SK-N-SH (cell line): ENCODE measurements at regions not wholly inside any gene's neighbourhood (a gene's known extent, or its start where the extent isn't known, plus 50 kb on each side); places are given as distances from the start of the nearest gene placed in this dataset.

Experiments
- CTCF ChIA-PET: fragments of 300-600, 350-600 bp; formaldehyde crosslinking; extraction: SDS; loops from one replicate; lab custom pipeline; 2021; lab: Yijun Ruan, JAX
- POLR2A ChIA-PET: fragments of 350-600 bp; sonication (Branson Sonifier 250); formaldehyde crosslinking; extraction: SDS; loops from one replicate; lab custom pipeline; 2020; ENCODE audit warnings: antibody characterized with exemption, inconsistent platforms; lab: Yijun Ruan, JAX
- DNase-seq: peaks from one replicate; pipeline ENCODE4 v3.0.0; 2012
- H2AFZ ChIP-seq: fragments of 200-600 bp; sonication (generic); 2 replicates; pipeline ENCODE4 v1.8.1; 2016; ENCODE audit warnings: antibody characterized with exemption, mild to moderate bottlenecking, low read depth
- H3F3A ChIP-seq: fragments of 200-600 bp; sonication (generic); replicated peaks from 2 replicates; pipeline ENCODE3; 2016; ENCODE audit warnings: antibody characterized with exemption, mild to moderate bottlenecking; ENCODE audit not compliant: insufficient read depth
- H3K27ac ChIP-seq, 2 experiments: fragments of 200-500 bp in 1 of 2; fragments of 200-600 bp in 1 of 2; sonication (Bioruptor generic) in 1 of 2; sonication (generic), shearing (Covaris generic) in 1 of 2; 2 replicates each; pipeline versions ENCODE4 v1.5.1 to v1.6.1; 2014 to 2016; ENCODE audit warnings: low read depth in 2 of 2, inconsistent platforms in 1 of 2, low read length in 1 of 2, mild to moderate bottlenecking in 1 of 2, mixed read lengths in 1 of 2
- H3K27me3 ChIP-seq: fragments of 200-600 bp; sonication (generic), shearing (Covaris generic); 2 replicates; pipeline ENCODE4 v1.6.1; 2016; ENCODE audit warnings: mixed run types; ENCODE audit not compliant: insufficient read depth
- H3K36me3 ChIP-seq, 2 experiments: fragments of 200-500 bp in 1 of 2; fragments of 200-600 bp in 1 of 2; sonication (Bioruptor generic) in 1 of 2; sonication (generic) in 1 of 2; replicated peaks in 1 of 2; 2 replicates each; pipeline versions ENCODE3 to v1.5.1; 2014 to 2016; ENCODE audit warnings: low read length in 1 of 2, mild to moderate bottlenecking in 1 of 2; ENCODE audit not compliant: insufficient read depth in 2 of 2, control insufficient read depth in 1 of 2
- H3K4me1 ChIP-seq, 2 experiments: fragments of 200-500 bp in 1 of 2; fragments of 200-600 bp in 1 of 2; sonication (Bioruptor generic) in 1 of 2; sonication (generic), shearing (Covaris generic) in 1 of 2; 2 replicates each; pipeline versions ENCODE4 v1.5.1 to v1.6.1; 2014 to 2016; ENCODE audit warnings: low read depth in 1 of 2, low read length in 1 of 2, mixed run types in 1 of 2; ENCODE audit not compliant: insufficient read depth in 2 of 2, control insufficient read depth in 1 of 2
- H3K4me2 ChIP-seq: fragments of 200-600 bp; sonication (generic), shearing (Covaris generic); 2 replicates; pipeline ENCODE4 v1.6.1; 2017; ENCODE audit warnings: mixed run types
- H3K4me3 ChIP-seq, 2 experiments: fragments of 200-500 bp in 1 of 2; fragments of 200-600 bp in 1 of 2; sonication (Bioruptor generic) in 1 of 2; sonication (generic), shearing (Covaris generic) in 1 of 2; 2 replicates each; pipeline versions ENCODE4 v1.5.1 to v1.8.1; 2014 to 2016; ENCODE audit warnings: low read depth in 2 of 2, inconsistent platforms in 1 of 2, low read length in 1 of 2, mild to moderate bottlenecking in 1 of 2, mixed read lengths in 1 of 2, moderate library complexity in 1 of 2
- H3K79me2 ChIP-seq: fragments of 200-600 bp; sonication (generic); 2 replicates; pipeline ENCODE4 v1.8.1; 2017; ENCODE audit warnings: mild to moderate bottlenecking; ENCODE audit not compliant: insufficient read depth
- H3K9ac ChIP-seq: fragments of 200-600 bp; sonication (generic); 2 replicates; pipeline ENCODE4 v1.6.1; 2017; ENCODE audit warnings: mixed run types
- H3K9me2 ChIP-seq: fragments of 200-600 bp; sonication (generic); 2 replicates; pipeline ENCODE4 v1.6.1; 2017; ENCODE audit warnings: mixed run types
- H3K9me3 ChIP-seq: fragments of 200-600 bp; sonication (generic); 2 replicates; pipeline ENCODE4 v1.6.1; 2017; ENCODE audit warnings: mixed run types, mild to moderate bottlenecking, moderate library complexity
- H4K20me1 ChIP-seq: fragments of 200-600 bp; sonication (generic); 2 replicates; pipeline ENCODE4 v1.6.1; 2017; ENCODE audit warnings: mild to moderate bottlenecking, mixed run types; ENCODE audit not compliant: insufficient read depth
- CHD2 ChIP-seq: fragments of 150-350 bp; IDR thresholded peaks from 2 replicates; pipeline ENCODE4 v1.6.1; 2018; ENCODE audit warnings: low read length; ENCODE audit not compliant: partially characterized antibody
- ELF1 ChIP-seq: IDR thresholded peaks from 2 replicates; pipeline ENCODE4 v1.4.0; 2012
- EZH2phosphoT487 ChIP-seq: fragments of 200-600 bp; sonication (generic); IDR thresholded peaks from 2 replicates; pipeline ENCODE4 v1.6.1; 2017; ENCODE audit warnings: low read depth, mixed run types, mild to moderate bottlenecking, antibody characterized with exemption, moderate library complexity, borderline replicate concordance
- FOSL2 ChIP-seq: IDR thresholded peaks from 2 replicates; pipeline ENCODE4 v1.4.0; 2012; ENCODE audit warnings: low read depth, mild to moderate bottlenecking, moderate library complexity, borderline replicate concordance
- GABPA ChIP-seq: IDR thresholded peaks from 2 replicates; pipeline ENCODE4 v1.4.0; 2012; ENCODE audit warnings: low read depth, mild to moderate bottlenecking
- JUND ChIP-seq: IDR thresholded peaks from 2 replicates; pipeline ENCODE4 v1.4.0; 2012
- MEF2A ChIP-seq: IDR thresholded peaks from 2 replicates; pipeline ENCODE4 v1.4.0; 2012; ENCODE audit warnings: low read depth, borderline replicate concordance
- MXI1 ChIP-seq: IDR thresholded peaks from 2 replicates; pipeline ENCODE4 v1.6.1; 2012; ENCODE audit warnings: mild to moderate bottlenecking, low read depth, low read length, improper control_type of control experiment
- RAD21 ChIP-seq: IDR thresholded peaks from 2 replicates; pipeline ENCODE4 v1.6.1; 2012; ENCODE audit warnings: mild to moderate bottlenecking, low read length
- SIN3A ChIP-seq: IDR thresholded peaks from 2 replicates; pipeline ENCODE4 v1.6.1; 2012; ENCODE audit warnings: low read depth, mild to moderate bottlenecking, low read length, moderate library complexity, borderline replicate concordance
- TCF12 ChIP-seq: IDR thresholded peaks from 2 replicates; pipeline ENCODE4 v1.4.0; 2012
- YY1 ChIP-seq: IDR thresholded peaks from 2 replicates; pipeline ENCODE4 v1.4.0; 2012; ENCODE audit warnings: low read depth, mild to moderate bottlenecking
- WGBS: methylation state at CpG from one replicate; pipeline ENCODE4 v1.1.6; 2017; ENCODE audit warnings: low lambda C conversion rate; 5-methylcytosine and 5-hydroxymethylcytosine counted together
- TF ChIP-seq, protein P1 (sequence below): IDR thresholded peaks from 2 replicates; pipeline ENCODE4 v1.6.1; 2012; ENCODE audit warnings: mild to moderate bottlenecking, low read depth, low read length, moderate library complexity
- TF ChIP-seq, protein P2 (sequence below): IDR thresholded peaks from 2 replicates; pipeline ENCODE4; 2012
- TF ChIP-seq, protein P3 (sequence below): fragments of 150-350 bp; IDR thresholded peaks from 2 replicates; pipeline ENCODE4 v1.6.1; 2016; ENCODE audit warnings: mild to moderate bottlenecking, low read depth, low read length
- TF ChIP-seq, protein P4 (sequence below): IDR thresholded peaks from 2 replicates; pipeline ENCODE4 v1.4.0; 2012; ENCODE audit warnings: low read depth
- TF ChIP-seq, protein P5 (sequence below): fragments of 150-350 bp; IDR thresholded peaks from 2 replicates; pipeline ENCODE4 v1.6.1; 2017; ENCODE audit warnings: antibody characterized with exemption, low read length, low read depth, borderline replicate concordance

DNA sequence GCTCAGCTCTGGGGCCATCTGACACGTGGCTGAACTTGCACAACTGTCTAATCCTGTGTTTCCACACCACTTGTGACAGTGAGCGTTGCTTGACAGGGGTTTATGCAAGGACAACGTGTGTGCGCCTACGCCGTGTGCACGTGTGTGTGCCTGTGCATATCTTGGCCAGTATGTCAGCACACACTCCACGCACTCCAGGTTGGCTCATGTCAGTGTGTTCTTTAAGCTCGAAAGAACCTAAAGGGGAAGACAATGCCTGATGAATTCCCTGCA lies 85.6 kb upstream of the SALL3 start:
- H3F3A ChIP-seq, result no peaks in the 10 kb centered on the region
- no peak overlapping the region for H2AFZ ChIP-seq

More for the DNA sequence above, 85.6 kb upstream of the SALL3 start:
- Histone ChIP-seq H3K27ac (no peak overlapping the region), H4K20me1 (no peaks in the 10 kb centered on the region), H3K9me2 (no peaks in the 10 kb centered on the region), H3K79me2 (no peaks in the 10 kb centered on the region), H3K27me3 (peaks cover 16% of the 10 kb centered on the region; the same call in 1 of the 2 replicates), H3K9me3 (0 out of 2 replicates have a peak, but pooled peaks cover 6% of the 10 kb centered on the region), H3K4me2 (no peak overlapping the region), H3K4me1 (no peaks in the 10 kb centered on the region), H3K9ac (no peak overlapping the region), H3K4me3 (no peak overlapping the region), H3K36me3 (no peaks in the 10 kb centered on the region)
- 37% methylated on average over 8 of the region's 9 CpGs for WGBS
- POLR2A ChIA-PET, result no interaction called here
- DNase-seq, result no peak
- TF ChIP-seq YY1, result no peak
- no peak for TF ChIP-seq MEF2A
- TF ChIP-seq, protein P1, sequence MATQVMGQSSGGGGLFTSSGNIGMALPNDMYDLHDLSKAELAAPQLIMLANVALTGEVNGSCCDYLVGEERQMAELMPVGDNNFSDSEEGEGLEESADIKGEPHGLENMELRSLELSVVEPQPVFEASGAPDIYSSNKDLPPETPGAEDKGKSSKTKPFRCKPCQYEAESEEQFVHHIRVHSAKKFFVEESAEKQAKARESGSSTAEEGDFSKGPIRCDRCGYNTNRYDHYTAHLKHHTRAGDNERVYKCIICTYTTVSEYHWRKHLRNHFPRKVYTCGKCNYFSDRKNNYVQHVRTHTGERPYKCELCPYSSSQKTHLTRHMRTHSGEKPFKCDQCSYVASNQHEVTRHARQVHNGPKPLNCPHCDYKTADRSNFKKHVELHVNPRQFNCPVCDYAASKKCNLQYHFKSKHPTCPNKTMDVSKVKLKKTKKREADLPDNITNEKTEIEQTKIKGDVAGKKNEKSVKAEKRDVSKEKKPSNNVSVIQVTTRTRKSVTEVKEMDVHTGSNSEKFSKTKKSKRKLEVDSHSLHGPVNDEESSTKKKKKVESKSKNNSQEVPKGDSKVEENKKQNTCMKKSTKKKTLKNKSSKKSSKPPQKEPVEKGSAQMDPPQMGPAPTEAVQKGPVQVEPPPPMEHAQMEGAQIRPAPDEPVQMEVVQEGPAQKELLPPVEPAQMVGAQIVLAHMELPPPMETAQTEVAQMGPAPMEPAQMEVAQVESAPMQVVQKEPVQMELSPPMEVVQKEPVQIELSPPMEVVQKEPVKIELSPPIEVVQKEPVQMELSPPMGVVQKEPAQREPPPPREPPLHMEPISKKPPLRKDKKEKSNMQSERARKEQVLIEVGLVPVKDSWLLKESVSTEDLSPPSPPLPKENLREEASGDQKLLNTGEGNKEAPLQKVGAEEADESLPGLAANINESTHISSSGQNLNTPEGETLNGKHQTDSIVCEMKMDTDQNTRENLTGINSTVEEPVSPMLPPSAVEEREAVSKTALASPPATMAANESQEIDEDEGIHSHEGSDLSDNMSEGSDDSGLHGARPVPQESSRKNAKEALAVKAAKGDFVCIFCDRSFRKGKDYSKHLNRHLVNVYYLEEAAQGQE, result no peak
- TF ChIP-seq MXI1, result no peak
- no peak for TF ChIP-seq RAD21
- TF ChIP-seq JUND, result no peak
- TF ChIP-seq, protein P2, sequence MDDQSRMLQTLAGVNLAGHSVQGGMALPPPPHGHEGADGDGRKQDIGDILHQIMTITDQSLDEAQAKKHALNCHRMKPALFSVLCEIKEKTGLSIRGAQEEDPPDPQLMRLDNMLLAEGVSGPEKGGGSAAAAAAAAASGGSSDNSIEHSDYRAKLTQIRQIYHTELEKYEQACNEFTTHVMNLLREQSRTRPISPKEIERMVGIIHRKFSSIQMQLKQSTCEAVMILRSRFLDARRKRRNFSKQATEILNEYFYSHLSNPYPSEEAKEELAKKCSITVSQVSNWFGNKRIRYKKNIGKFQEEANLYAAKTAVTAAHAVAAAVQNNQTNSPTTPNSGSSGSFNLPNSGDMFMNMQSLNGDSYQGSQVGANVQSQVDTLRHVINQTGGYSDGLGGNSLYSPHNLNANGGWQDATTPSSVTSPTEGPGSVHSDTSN, result no peak
- TF ChIP-seq, protein P3, sequence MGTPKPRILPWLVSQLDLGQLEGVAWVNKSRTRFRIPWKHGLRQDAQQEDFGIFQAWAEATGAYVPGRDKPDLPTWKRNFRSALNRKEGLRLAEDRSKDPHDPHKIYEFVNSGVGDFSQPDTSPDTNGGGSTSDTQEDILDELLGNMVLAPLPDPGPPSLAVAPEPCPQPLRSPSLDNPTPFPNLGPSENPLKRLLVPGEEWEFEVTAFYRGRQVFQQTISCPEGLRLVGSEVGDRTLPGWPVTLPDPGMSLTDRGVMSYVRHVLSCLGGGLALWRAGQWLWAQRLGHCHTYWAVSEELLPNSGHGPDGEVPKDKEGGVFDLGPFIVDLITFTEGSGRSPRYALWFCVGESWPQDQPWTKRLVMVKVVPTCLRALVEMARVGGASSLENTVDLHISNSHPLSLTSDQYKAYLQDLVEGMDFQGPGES, result no peak
- TF ChIP-seq GABPA, result no peak
- no peak for TF ChIP-seq ELF1
- no peak for TF ChIP-seq CHD2
- TF ChIP-seq, protein P4, sequence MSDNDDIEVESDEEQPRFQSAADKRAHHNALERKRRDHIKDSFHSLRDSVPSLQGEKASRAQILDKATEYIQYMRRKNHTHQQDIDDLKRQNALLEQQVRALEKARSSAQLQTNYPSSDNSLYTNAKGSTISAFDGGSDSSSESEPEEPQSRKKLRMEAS, result no peak
- TF ChIP-seq, protein P5, sequence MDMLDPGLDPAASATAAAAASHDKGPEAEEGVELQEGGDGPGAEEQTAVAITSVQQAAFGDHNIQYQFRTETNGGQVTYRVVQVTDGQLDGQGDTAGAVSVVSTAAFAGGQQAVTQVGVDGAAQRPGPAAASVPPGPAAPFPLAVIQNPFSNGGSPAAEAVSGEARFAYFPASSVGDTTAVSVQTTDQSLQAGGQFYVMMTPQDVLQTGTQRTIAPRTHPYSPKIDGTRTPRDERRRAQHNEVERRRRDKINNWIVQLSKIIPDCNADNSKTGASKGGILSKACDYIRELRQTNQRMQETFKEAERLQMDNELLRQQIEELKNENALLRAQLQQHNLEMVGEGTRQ, result no peak
- TF ChIP-seq EZH2phosphoT487, result no peak
- TF ChIP-seq TCF12, result no peak
- TF ChIP-seq FOSL2, result no peak
- no peak for TF ChIP-seq SIN3A
- CTCF ChIA-PET, result no interaction called here
